ENCODE measurements at regions not wholly inside any gene's neighbourhood (a gene's known extent, or its start where the extent isn't known, plus 50 kb on each side); places are given as distances from the start of the nearest gene placed in this dataset.

- H3K27ac ChIP-seq: no peak overlapping the region
- no peak for TF ChIP-seq CTCF (conservative IDR thresholded peaks at IDR 0.05)
Observed at GRCh38 chr1:164949771-164950471, 390.9 kb downstream of the PBX1 start.

GRCh38 chr1:164948101-164948500, 389.1 kb downstream of the PBX1 start:
- no peak for TF ChIP-seq CTCF (conservative IDR thresholded peaks at IDR 0.05)
- no peak overlapping the region for H3K27ac ChIP-seq

GRCh38 chr1:164937291-164937690, 378.3 kb downstream of the PBX1 start:
- TF ChIP-seq CTCF (conservative IDR thresholded peaks at IDR 0.05): no peak
- no peak overlapping the region for H3K27ac ChIP-seq

- no peak for TF ChIP-seq CTCF (conservative IDR thresholded peaks at IDR 0.05)
- H3K27ac ChIP-seq: no peak overlapping the region
Observed at GRCh38 chr1:164932580-164932979, 373.6 kb downstream of the PBX1 start.

GRCh38 chr1:164930833-164931232, 371.8 kb downstream of the PBX1 start:
- no peak overlapping the region for H3K27ac ChIP-seq
- no peak for TF ChIP-seq CTCF (conservative IDR thresholded peaks at IDR 0.05)

- no peak for TF ChIP-seq CTCF (conservative IDR thresholded peaks at IDR 0.05)
- H3K27ac ChIP-seq: no peak overlapping the region
Observed at GRCh38 chr1:164930241-164930640, 371.3 kb downstream of the PBX1 start.

- H3K27ac ChIP-seq: no peak overlapping the region
- TF ChIP-seq CTCF (conservative IDR thresholded peaks at IDR 0.05): no peak
Observed at GRCh38 chr1:164928232-164928812, 369.3 kb downstream of the PBX1 start.

Measured in VCaP (cell line).